RKO (cell line): ENCODE measurements at regions not wholly inside any gene's neighbourhood (a gene's known extent, or its start where the extent isn't known, plus 50 kb on each side); places are given as distances from the start of the nearest gene placed in this dataset.

Source experiments
- DNase-seq: peaks from one replicate; pipeline ENCODE4 v3.0.0-alpha.2; 2016; ENCODE audit warnings: low spot score

DNA sequence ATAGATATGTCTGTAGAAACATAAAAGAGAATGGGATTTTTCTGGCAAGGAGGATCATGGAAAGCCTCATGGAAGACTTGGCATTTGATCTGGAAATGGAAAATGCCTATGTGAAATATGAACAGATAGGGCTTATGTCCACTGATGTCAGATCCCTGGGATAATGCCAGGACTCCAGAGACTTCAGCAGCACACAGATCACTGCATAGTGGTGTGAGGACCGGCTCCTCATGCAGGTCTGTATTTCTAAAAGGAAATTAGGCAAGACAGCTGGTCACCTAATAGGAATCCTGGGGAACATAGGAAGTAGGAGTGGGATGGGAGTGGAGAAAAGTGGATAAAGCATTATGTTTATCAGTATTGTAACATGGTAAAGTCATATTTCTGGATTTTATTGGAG is 56.8 kb upstream of the IPO9 start:
- DNase-seq, result no peak

DNA sequence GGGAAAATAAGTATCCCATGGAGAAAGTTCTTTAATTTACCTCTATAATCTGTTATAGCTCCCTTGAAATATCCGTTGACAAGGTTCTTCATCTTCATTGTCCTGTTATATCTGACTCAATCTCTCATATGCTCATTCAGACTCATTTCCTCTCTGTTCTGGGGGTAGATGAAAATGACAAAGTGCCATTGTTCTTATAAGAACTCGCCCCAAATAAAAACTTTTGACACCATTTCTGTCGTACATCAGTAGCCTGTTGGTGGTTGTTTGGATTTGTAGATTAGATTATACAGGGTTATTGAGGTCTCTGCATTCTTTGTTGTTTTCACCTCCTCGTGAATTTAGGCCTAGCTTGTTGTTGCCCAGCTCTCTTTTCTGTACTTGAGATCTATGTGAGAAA is 55.2 kb upstream of the IPO9 start:
- no peak for DNase-seq

DNA sequence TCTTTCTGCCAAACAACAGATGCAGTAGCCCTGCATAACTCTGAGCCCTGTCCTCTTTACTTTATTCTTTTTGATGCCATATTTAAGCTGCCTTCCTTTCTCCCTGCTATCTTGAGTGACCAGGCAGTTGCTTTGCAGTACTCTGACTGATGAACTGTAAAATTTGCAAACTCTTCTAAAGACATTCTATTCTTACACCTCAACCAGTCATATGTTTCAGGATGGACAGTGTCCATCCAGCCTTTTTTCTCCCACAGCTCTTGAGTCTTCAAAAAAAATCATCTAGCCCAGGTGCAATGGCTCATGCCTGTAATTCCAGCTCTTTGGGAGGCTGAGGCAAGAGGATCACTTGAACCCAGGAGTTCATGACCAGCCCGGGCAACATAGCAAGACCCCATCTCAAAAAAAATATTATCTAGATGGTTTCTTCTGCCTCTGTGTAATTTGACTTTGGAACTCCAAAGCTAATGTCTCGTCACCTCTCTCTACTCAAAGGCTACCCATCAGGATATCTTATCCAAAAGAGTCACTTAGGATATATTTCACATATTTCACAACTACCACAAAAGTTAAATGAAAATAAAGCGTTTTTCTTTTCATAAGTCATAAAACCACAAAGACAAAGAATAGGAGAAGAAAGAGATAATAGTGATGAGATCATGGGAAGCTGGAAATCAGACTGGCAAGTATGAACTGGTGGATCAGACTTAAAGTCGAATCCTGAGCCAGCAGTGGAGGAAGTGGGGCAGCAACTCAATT is 54.6 kb upstream of the IPO9 start:
- DNase-seq, result no peak

DNA sequence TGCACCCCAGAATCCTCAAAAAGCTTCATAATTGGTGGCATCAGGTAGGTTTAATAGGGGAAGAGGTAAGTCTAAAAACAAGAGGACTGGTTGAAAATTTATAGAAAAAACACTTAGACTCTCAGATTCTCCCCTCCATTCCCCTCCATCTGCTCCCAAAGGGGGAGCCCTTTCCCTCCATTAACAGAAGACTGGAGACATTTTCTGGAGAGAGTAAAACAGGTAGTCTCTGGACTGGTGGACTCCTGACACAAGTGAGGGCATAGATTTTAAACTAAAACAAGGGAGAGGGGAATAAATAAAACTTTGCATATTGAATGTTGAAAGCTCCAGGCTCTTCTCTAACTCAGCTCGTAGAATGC is 54.0 kb upstream of the IPO9 start:
- no peak for DNase-seq

DNA sequence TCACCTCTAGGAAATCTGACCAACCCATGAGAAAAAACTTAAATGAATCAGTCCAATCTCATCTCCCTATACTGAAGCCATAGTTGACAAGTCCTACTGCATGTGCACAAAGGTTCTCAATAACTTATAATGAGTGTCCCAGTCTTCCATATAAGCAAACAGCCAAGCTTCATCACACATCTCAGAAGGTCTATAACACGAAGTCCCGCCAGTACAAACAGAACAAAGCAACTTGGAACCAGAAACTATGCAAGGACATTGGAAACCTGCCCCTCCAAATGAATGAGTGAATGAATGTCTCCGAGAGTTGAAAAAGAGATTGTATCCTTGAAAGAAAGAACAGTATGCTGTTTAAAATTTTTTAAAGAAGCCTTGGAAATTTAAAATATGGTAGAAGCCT is 53.6 kb upstream of the IPO9 start:
- no peak for DNase-seq

DNA sequence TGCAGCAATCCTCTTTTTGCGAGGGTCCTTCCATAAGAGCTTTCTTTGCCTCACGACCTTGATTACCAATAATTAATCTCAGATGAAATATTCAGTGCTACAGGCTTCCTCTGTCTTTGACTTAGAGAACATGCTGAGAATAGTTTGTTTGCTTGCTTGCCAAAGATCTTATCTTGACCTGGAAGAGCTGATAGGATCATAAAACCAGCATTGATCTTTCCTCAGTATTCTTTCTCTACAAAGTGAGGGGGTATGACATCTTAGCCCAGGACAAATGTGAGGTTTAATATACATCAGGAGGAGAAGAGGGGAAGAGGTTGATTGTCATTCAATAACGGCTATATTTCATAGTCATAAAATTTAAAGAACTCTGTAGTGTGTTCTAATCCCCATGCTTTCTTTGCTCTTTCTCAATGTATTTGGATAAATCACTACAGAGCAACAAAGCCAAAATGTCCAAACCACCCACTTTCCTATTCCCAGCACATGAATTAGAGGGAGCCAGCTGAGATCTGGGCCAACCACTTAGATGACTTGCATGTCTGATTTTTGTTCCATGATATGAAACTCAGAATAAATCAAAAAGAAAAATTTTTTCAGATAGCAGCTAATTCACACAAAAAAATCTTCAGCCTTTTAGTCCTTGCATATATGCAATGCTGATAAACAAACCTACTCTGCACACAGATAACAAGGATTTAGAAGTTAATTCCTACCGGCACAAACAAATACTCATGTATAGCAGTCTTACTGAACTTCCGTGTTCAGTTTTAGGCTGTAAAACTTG is 50.5 kb upstream of the IPO9 start:
- DNase-seq, result no peak
